GM21786 (cell line): ENCODE measurements at regions not wholly inside any gene's neighbourhood (a gene's known extent, or its start where the extent isn't known, plus 50 kb on each side); places are given as distances from the start of the nearest gene placed in this dataset.

Experiments used
- ATAC-seq: cut with Tn5 transposase; IDR thresholded peaks from one replicate; pipeline ENCODE4 v1.9.1; 2021; ENCODE audit not compliant: unreplicated experiment

DNA sequence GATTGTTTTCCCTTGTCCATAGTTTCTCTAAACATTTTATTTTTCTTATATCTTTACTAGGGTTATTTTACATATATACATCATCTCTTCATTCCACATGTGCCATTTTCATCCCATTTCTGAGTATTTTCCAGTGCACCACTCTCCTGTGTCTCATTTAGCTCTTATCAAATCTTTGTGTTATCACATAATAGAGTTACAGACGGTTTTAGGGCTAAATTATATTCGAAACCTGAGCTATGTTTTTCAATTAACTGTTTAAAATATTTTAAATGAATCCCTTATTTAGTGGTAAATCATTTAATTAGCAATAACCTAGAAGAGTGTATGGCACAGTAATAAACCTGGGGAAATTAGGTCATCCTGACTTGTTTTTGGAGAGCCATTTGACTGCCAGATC, 160.4 kb upstream of the DCN start:
- ATAC-seq = no peak

DNA sequence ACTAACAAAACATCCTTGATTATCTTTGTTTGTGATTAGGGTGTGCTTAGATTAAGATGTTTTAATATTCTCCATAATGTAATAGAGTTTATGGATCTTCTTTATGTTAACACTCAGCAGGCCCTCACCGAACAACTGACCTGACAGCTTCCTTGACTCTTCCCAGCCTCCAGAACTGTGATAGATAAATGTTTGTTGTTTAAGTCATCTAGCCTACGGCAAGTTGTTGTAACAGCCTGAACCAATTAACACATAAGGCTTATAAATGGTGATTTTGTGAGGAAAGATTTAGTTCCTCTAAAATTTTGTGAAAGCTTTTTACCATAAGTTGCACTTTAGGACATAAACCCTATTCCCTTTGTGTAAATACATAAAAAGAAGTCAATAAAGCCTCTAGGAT, 156.5 kb upstream of the DCN start:
- no peak for ATAC-seq

DNA sequence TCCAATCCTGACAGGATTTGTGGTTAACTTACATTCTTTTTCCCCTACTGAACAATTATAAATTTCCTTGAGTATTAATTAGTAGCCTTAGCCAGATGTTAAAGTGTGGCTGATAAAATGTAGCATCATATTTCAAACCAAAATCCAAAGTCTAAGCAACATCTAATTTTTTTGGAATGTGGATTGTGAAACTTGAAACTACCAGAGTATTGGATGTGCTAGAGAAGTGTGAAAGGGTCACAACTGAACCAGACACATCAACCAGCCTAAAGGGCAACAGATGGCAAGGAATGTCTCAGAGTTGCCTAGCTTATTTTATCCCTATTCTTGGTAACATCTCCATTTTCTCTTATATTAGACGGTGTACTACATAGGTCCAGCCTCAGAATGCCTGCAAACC, 153.1 kb upstream of the DCN start:
- no peak for ATAC-seq

DNA sequence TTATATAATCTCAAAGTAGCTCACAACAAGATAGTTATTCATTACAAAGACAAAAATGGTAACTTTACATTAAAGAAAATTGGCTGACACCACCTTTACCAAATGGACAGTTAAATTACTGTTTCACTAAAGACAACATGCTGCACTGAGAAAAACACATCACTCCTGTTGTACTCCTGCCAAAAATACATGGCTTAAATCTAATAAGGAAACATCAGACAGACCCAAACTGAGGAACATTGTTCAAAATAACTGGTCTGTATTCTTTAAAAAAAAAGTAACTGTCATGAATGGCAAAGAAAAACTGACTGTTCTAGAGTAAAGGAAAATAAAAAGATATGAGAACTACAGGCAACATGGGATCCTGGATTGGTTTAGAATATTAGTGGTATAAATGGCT, 151.3 kb upstream of the DCN start:
- ATAC-seq = no peak

DNA sequence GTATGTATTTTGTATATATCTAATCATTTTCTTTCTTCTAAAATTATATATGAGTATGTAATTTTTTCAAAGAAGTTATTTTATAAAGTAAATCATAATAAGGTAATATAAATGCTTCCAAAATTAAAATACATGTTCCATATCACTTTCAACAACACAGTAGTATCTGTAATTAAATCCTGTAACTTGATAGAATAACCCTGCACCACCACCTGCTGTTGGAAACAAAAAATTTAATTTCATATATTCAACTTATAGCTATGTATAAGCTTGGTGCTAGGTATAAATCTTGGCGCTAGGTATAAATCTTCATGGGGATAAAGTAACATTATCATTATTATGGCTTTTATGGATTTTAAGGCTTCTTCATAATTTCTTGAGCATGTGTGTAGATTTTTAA, 149.7 kb upstream of the DCN start:
- ATAC-seq = no peak

DNA sequence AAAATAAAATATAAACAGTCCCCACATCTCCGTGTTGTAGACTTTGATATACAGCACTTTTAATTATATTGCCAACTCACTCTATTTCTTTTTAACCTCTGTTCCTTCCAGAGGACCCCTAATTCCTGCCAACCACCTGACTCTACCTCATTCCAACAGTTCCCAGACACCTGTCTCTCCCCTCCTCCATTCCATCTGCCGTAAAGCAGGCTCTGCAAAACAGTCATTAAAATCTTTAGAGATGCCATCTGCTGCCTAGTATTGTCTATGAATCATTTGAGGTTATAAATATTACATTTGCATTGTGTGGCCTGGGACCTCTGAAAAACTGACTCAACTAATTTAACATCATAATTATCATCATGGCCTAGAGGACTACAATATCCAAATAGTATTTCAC, 148.8 kb upstream of the DCN start:
- ATAC-seq = no peak

DNA sequence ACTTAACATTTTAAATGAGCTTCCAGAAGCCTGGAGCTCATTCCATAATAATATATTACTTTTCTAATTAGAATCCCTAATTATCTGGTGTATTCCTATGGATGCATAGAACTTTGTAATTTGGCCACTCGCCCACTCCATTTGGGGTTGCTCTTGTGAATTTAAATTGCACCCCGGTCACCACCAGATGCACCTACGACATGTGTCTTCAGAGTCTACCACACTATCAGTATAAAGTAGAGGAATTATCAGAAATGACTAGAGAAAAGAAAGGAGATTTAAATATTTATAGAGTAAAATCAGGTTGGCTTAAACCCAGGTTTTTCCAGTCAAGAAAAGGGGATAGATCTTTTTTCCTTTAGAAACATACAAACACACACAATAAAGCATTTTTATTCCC, 145.8 kb upstream of the DCN start:
- ATAC-seq = no peak

DNA sequence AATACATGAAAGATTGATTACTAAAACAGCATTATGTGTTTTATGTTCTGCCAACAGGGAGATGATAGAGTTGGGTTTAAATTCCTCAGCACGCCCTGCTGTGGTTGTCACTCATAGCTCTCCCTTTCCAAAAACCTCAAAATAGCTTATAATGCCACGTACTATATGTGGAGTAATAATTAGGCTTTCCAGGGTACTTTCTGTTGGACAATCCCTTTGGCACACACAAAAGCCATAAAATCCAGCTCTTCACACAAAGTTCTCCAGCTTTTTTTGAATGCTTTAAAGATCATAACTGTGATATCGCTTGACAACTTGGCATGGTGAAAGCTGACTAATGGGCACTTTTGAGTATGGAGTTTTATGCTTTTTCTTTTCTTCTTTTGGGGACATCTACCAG, 145.3 kb upstream of the DCN start:
- ATAC-seq = no peak

DNA sequence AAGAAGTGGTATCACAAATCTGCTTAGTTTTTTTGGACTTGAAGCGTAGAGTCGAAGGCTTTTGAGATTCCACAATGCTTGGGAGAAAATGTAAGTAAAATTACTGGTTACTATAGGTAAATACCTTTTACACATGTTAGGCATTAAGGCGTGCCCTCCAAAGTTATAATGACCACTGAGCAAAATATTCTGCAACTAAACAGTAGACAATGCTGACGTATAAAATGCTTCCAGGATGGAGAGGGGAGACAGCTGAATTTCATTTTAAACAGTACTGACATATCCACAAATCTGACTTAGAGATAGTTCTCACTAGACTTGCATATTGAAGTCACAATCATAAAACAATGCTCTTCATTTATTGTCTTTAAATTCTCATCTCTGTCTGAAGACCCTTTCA, 144.5 kb upstream of the DCN start:
- no peak for ATAC-seq

DNA sequence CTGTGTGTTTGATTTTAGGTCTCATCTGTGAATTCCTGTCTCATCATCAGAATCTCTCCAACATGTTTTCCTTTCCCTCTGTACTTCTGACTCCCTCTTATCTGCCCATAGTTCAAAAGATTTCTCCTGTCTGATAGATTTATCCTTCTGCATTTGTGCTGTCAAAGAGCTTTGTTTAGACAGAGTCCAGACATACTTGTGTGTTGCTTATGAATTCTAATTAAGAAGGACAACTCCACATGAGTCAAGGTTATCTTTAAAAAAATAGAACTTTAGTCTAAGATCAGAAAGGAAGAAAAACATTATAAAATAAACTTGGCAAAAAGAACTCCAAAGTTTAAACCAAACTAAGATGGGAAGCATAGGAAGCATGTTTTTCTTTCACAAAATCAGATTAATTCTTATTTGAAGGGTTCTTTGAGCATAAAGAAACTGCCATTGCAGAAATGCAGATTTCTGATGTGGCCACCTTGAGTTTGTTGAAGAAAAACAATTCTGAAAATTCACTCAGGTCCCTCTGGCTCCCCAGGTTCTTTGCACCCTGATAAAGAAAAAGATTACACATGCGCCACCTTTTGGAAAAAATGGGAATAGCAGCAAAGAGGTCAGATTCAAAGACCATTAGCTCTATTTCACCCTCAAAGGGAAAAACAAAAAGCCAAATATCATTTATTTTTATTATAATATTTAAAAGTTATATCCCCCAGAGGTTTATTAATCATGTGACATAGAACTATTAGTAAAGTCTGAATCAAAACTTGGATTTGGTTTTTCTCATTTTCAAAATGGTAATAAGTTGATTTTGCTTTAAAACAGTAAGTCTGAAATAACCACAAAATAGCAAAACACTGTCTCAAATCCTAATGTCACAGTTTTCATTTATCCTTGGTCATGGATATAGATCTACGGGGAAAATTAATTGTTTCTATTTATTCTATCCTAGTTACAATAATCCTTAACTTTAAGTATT, 143.7 kb upstream of the DCN start:
- peak; percentile 55 for ATAC-seq

DNA sequence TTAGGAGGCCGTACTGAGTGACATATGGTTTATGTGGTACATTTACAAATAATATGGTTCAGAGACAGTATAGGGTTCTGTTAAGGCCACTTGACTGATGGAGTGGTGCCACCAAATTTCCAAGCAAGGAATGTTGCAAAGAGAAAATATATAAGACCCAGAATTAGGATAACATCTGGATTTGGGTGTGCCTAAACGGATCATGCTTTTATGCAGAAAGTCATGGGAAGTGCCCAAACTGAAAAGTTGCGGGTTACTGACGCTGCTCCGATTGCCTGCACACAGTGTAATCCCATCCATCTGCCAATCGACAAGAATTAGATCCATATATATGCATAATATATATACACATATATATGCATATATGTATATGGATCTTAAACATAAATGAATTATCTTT, 138.4 kb upstream of the DCN start:
- ATAC-seq = no peak

DNA sequence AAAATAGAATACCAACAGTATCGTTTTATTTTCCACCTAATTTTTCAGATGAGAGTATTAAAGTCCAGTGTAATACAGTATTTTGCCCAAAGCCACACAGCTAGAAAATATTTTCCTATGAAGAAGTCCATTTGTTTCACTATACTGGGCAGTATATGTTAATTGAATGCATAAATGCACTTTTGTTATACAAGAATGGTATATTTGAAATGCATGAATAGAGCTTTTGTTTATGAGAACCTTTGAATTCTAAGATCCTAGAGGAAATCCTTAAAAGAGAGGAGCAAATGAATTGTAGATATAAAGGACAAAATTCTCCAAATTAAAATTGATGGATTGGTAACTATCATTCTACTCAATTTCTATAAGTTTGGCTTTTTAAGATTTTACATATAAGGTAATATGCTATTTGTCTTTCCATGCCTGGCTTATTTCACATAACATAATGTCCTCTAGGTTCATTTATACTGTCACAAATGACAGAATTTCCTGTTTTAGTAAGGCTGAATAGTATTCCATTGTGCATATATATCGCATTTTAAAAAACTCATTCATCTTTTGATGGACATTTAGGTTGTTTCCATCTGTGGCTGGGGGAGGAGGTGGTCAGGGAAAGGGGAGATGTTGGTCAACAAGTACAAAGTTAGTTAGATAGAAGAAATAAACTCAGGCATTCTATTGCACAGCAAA, 136.6 kb upstream of the DCN start:
- no peak for ATAC-seq

DNA sequence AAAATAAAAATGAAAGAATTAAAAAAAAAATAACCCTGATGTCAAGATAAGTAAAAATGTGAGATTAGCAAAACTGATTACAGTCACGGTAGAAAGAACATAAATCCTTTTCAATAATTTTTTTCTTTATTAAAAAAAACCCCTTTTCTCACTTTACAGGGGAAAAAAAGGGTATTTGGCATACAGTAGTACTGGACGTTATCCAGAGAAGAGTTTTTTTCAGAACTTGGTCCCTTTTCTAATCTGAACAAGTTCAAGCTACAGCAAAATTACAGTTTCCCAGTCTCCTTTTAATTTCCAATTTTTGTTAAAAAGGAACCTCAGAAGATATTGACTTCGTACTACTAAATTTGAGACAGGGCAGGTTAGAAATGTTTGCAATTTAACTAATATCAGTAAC, 134.7 kb upstream of the DCN start:
- ATAC-seq = no peak

DNA sequence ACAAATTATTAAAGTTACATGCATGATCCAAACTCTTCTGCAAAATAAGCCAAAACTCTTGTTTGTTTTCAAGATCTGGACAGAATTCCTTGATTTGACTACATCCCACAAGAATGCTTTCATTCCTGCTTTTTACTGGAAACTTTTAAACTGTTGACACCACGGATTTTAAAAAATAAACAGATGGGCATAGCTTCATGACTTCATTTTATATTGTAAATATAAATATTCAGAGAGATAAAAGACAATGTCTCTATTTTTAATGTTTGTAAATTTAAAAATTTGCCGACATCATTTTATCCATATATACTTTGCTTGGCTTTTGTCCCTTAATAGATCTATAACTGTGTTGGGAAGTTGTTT, 134.3 kb upstream of the DCN start:
- ATAC-seq = no peak

DNA sequence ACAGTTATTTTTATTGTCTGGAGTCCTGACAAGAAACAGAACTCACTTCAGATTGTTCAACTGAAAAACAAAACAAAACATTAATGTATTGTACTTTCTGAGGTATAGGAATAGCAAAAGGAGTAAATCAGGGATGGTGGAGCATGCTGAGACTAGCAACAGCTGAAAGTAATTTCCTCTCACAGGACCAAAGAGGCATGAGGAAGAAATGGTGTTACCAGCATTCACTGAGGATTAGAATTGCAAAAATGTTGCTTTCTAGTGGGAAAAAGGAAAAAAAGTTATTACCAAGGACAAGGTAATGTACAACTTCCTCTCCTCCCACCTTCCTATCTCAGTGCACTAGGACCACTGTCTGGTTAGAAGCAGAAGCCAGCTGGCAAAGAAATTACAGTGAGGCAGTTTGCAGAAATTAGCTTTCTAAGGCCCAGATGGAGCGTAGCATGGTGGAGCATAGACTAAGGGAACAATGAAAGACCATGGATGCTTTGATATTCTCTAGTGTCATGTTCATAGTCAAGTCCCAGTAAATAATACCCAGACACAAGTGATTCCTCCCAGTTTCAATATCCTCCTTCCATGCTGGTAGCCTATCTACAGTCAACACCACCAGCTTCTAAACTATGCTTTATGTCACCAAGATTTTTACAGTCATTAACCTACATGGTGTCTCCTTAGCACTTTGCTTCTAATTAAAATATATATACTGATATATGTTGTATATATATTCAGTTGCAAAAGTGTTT, 133.7 kb upstream of the DCN start:
- no peak for ATAC-seq

DNA sequence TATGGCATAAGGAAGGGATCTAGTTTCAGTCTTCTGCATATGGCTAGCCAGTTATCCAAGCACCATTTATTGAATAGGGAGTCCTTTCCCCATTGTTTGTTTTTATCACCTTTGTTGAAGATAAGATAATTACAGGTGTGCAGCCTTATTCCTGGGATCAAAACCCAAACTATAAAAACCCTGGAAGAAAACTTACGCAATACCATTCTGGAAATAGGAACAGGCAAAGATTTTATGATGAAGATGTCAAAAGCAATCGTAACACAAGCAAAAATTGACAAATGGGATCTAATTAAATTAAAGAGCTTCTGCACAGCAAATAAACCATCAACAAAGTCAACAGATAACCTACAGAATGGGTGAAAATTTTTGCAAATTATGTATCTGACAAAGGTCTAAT, 128.5 kb upstream of the DCN start:
- no peak for ATAC-seq

DNA sequence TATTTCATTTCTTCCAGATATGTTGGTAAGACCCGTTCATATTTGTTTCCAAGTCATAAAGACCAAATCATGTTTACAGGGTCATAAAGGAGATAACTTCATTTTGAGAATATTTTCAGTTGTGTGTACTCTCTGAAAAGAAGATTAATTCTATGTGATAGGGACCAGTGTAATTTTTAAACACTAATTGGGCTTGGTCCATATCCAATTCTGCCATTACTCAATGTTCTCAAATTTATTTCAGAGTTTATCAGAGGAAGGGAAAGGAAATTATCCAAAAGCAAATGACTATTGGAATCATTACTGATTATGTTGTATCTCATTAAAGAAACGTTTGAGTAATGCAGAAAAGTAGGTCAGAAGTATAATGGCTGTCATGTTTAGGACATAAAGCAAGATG, 126.8 kb upstream of the DCN start:
- ATAC-seq = no peak

DNA sequence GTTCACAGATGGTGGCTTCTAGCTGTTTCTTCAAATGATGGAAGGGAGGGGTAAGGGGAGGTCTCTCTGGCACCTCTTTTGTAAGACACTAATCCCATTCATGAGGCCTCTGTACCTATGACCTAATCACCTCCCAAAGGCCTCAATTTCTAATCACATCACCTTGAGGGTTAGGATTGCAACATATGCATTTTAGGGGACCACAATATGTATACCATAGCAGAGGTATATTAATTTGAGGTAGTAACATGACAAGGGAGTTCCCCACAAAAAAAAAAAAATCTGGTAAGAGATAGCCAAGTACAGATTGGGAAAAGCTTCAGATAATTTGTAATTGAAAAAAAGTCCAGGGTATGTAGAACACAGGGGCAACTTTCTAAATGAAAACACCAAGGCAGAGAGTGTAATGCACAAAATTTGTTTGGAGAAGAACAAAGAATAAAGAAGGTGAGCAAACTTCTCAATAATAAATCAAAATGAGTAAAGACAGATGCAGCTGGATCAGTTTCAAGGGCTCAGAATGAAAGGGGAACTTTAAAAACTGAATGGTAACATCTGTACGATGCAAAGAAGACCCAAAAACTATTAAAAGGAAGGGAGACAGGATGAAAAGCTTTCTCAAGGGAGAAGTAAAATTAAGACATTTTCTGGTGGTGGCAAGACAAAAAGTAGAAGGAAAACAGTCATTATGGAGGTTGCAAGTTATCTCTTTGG, 125.5 kb upstream of the DCN start:
- ATAC-seq = no peak

DNA sequence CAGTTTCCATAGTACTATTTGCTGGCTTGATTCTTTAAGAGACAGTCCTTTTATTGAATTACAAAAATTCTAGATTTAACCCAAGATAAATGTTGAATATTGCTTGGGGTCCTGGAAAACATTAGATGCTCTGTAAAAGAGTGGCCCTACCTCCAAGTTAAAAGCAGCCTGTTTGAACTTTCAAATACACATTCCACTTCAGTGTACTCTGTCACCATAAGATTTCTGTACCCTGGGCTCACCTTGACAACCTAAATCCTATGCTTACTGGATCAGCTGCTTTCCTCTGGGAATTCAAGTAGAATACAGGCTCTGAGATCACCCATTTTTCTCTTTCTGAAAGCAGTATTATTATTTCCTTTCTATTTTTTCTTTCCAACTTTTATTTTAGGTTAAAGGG, 107.7 kb upstream of the DCN start:
- ATAC-seq = no peak

DNA sequence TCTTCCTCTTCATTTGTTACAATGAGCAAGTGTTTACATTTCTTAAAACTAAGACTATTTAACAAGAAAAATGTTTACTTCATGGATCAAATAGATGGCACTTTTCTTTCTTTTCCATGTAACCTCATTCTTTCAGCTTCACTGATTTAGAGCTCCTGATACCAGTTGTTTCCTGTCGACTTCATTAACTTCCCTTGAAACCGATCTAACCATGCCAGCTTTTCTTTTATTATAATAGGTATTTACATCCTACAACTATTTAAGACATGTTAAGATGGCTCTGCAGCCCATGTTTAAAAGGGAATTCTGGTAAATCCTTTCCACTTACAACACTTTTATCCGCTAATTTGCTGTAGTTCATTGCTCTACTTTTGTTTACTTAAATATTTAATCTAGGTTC, 107.3 kb upstream of the DCN start:
- ATAC-seq = no peak

DNA sequence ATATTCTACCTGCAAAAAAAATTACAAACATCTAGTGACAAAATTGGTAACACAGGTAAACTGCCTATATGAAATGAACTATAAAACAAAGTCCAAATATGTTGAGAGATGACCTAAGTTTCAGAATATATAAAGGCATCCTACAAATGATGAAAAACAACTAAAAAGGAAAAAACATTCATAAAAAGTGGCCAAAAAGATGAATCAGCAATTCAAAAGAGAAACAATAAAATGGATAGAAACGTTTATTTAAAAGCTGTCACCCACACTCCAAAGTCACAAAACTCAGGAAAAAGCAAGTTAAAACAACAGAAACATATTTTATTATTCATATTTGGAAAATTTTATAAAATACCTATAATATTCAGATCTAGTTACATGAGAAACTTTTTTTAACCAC, 106.5 kb upstream of the DCN start:
- ATAC-seq = no peak
